ENCODE measurements at regions not wholly inside any gene's neighbourhood (a gene's known extent, or its start where the extent isn't known, plus 50 kb on each side); places are given as distances from the start of the nearest gene placed in this dataset.
A peak's percentile ranks its signal among the peaks of the same experiment; 100 is the strongest.

DNA sequence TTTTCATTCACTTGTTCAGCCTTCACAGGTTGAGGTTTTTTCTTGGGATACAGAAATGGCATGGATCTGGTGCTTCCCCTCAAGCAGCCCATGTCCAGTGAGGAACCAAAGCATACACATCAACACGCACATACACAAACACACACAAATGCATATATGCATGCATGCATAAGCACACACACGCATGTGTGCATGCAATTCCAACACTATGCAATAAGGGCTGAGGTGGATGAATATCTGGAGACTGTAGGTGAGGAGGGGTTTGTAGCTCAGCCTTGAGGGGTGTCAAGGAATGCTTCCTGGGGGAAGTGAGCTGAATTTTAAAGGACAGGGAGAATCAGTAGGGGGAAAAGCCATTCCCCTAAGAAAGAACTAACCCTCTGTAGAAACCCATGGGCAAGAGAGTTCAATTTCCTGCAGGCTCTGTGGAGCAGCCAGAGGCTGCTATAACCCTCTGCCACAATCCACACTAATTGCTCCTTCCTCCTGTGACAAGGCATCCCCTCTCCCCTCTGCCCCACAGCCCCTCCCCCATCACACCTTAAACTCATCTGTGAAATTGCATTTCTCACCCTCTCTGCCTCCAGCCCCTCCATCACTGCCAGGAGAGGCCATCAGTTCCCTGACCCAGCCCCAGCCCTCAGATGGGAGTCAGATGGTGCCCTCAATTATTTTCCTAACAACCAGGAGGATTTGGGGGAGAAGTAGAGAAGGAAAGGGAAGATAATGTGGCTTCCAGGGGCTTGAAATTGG is 316.4 kb downstream of the RPS24 start:
- peaks cover 8% of the 10 kb centered on the region for H3K27me3 Mint-ChIP-seq (ENCODE audit: low read depth)
- H3K4me1 Mint-ChIP-seq (ENCODE audit: low read depth), result no peaks in the 10 kb centered on the region

GRCh38 chr10:78351283-78351682 is 317.6 kb downstream of the RPS24 start:
- Mint-ChIP-seq H3K27me3 (ENCODE audit: low read depth) (peaks cover 3% of the 10 kb centered on the region), H3K27ac (no peak overlapping the region), H3K4me1 (ENCODE audit: low read depth) (no peaks in the 10 kb centered on the region), H3K4me3 (no peak overlapping the region), H3K36me3 (ENCODE audit: low read depth) (no peaks in the 10 kb centered on the region), H3K9me3 (no peaks in the 10 kb centered on the region)
- DNase-seq (ENCODE audit: low spot score), result no peak

More for the DNA sequence above, 316.4 kb downstream of the RPS24 start:
- Mint-ChIP-seq H3K27ac (no peak overlapping the region), H3K4me3 (no peak overlapping the region), H3K9me3 (no peaks in the 10 kb centered on the region), H3K36me3 (ENCODE audit: low read depth) (no peaks in the 10 kb centered on the region)
- DNase-seq (ENCODE audit: low spot score), result no peak

- Mint-ChIP-seq H3K4me3 (no peak overlapping the region), H3K4me1 (ENCODE audit: low read depth) (no peaks in the 10 kb centered on the region), H3K27me3 (ENCODE audit: low read depth) (peaks cover 3% of the 10 kb centered on the region), H3K27ac (no peak overlapping the region), H3K36me3 (ENCODE audit: low read depth) (no peaks in the 10 kb centered on the region), H3K9me3 (no peaks in the 10 kb centered on the region)
- DNase-seq (ENCODE audit: low spot score), result no peak
Observed at GRCh38 chr10:78351809-78352208, 318.1 kb downstream of the RPS24 start.

- no peaks in the 10 kb centered on the region for H3K4me1 Mint-ChIP-seq (ENCODE audit: low read depth)
- no peaks in the 10 kb centered on the region for H3K9me3 Mint-ChIP-seq
- H3K4me3 Mint-ChIP-seq, result no peak overlapping the region
- H3K27me3 Mint-ChIP-seq (ENCODE audit: low read depth), result peaks cover 3% of the 10 kb centered on the region
- no peak for DNase-seq (ENCODE audit: low spot score)
- H3K36me3 Mint-ChIP-seq (ENCODE audit: low read depth), result no peaks in the 10 kb centered on the region
- no peak overlapping the region for H3K27ac Mint-ChIP-seq
Observed at GRCh38 chr10:78353636-78354035, 320.0 kb downstream of the RPS24 start.

DNA sequence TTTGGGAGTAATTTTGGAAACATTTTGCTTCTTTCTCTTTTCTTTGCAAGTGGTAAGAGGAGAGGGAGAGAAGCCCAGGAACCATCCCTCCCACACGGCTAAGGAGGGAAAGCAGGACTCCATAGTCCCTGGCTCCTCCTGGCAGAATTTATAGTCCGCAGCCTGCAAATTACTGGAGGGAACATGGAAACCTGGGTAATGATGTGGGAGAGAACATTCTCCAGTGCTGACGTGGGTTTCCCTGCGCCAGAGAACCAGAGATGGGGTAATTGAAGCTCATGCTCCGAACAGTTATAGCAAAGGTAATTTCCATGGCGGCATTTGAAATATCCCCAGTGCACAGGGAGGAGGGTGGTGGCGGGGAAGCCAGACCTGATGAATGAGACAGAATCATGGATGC is 320.4 kb downstream of the RPS24 start:
- no peaks in the 10 kb centered on the region for H3K36me3 Mint-ChIP-seq (ENCODE audit: low read depth)
- DNase-seq (ENCODE audit: low spot score), result no peak
- no peak overlapping the region for H3K27ac Mint-ChIP-seq
- H3K4me1 Mint-ChIP-seq (ENCODE audit: low read depth), result no peaks in the 10 kb centered on the region
- H3K9me3 Mint-ChIP-seq, result no peaks in the 10 kb centered on the region
- H3K4me3 Mint-ChIP-seq, result no peak overlapping the region
- peaks cover 3% of the 10 kb centered on the region for H3K27me3 Mint-ChIP-seq (ENCODE audit: low read depth)

GRCh38 chr10:78356291-78356900 is 322.7 kb downstream of the RPS24 start:
- no peaks in the 10 kb centered on the region for H3K36me3 Mint-ChIP-seq (ENCODE audit: low read depth)
- DNase-seq (ENCODE audit: low spot score), result no peak
- no peak overlapping the region for H3K27ac Mint-ChIP-seq
- H3K4me1 Mint-ChIP-seq (ENCODE audit: low read depth), result no peaks in the 10 kb centered on the region
- no peaks in the 10 kb centered on the region for H3K9me3 Mint-ChIP-seq
- no peak overlapping the region for H3K4me3 Mint-ChIP-seq
- H3K27me3 Mint-ChIP-seq (ENCODE audit: low read depth), result no peaks in the 10 kb centered on the region

- no peak overlapping the region for H3K27ac Mint-ChIP-seq
- no peaks in the 10 kb centered on the region for H3K27me3 Mint-ChIP-seq (ENCODE audit: low read depth)
- no peak for DNase-seq (ENCODE audit: low spot score)
- H3K4me1 Mint-ChIP-seq (ENCODE audit: low read depth), result peaks cover 9% of the 10 kb centered on the region
- H3K9me3 Mint-ChIP-seq, result no peaks in the 10 kb centered on the region
- peaks cover 2% of the 10 kb centered on the region for H3K36me3 Mint-ChIP-seq (ENCODE audit: low read depth)
- H3K4me3 Mint-ChIP-seq, result no peak overlapping the region
Observed at GRCh38 chr10:78357141-78358063, 323.7 kb downstream of the RPS24 start.

DNA sequence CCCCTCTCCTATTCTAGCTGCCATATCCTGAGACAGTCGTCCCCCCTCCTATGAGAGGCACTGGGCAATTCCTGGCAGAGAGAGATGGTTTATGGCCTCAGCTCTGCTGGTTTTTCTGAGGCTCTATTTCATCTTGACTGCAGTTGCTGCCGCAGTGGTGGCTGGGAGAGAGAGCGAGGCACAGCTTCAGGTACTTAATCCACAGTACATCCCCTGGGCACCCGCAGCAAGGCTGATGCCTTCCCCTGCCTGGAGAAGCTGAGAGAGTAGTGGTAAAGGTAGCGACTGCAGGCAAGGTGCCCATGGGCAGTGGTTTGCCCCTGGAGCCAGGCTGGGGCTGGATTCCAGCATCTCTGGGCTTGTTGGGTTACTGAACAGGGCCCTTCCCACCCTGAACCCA is 324.7 kb downstream of the RPS24 start:
- peaks cover 12% of the 10 kb centered on the region for H3K4me1 Mint-ChIP-seq (ENCODE audit: low read depth)
- H3K27ac Mint-ChIP-seq, result no peak overlapping the region
- H3K4me3 Mint-ChIP-seq, result no peak overlapping the region
- peaks cover 4% of the 10 kb centered on the region for H3K36me3 Mint-ChIP-seq (ENCODE audit: low read depth)
- H3K27me3 Mint-ChIP-seq (ENCODE audit: low read depth), result no peaks in the 10 kb centered on the region
- DNase-seq (ENCODE audit: low spot score), result no peak
- no peaks in the 10 kb centered on the region for H3K9me3 Mint-ChIP-seq

DNA sequence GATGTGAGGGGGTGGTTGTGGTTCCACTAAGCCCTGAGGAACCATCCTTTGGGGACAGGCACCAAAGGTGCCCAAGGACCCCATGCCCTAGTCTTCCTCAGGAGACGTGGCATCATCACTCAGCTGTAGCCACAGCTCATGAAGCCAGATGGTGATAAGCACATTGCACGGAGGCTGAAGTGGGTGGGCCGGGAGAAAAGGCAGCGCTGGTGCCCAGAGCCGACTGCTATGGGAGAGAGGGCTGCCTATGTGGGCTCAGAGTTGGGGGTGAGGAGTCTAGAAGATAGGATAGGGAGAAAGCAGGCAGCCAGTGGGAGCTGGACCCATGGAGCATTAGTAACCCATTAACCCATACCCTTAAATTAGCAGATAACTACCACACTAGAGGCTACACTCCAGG is 325.3 kb downstream of the RPS24 start:
- H3K9me3 Mint-ChIP-seq, result no peaks in the 10 kb centered on the region
- H3K36me3 Mint-ChIP-seq (ENCODE audit: low read depth), result peaks cover 4% of the 10 kb centered on the region
- no peak overlapping the region for H3K4me3 Mint-ChIP-seq
- DNase-seq (ENCODE audit: low spot score), result no peak
- H3K27ac Mint-ChIP-seq, result no peak overlapping the region
- H3K27me3 Mint-ChIP-seq (ENCODE audit: low read depth), result no peaks in the 10 kb centered on the region
- H3K4me1 Mint-ChIP-seq (ENCODE audit: low read depth), result peaks cover 12% of the 10 kb centered on the region

- Mint-ChIP-seq H3K9me3 (no peaks in the 10 kb centered on the region), H3K27me3 (ENCODE audit: low read depth) (no peaks in the 10 kb centered on the region), H3K36me3 (ENCODE audit: low read depth) (peaks cover 4% of the 10 kb centered on the region), H3K4me3 (no peak overlapping the region), H3K4me1 (ENCODE audit: low read depth) (peaks cover 12% of the 10 kb centered on the region), H3K27ac (no peak overlapping the region)
- no peak for DNase-seq (ENCODE audit: low spot score)
Observed at GRCh38 chr10:78359640-78360091, 326.0 kb downstream of the RPS24 start.

DNA sequence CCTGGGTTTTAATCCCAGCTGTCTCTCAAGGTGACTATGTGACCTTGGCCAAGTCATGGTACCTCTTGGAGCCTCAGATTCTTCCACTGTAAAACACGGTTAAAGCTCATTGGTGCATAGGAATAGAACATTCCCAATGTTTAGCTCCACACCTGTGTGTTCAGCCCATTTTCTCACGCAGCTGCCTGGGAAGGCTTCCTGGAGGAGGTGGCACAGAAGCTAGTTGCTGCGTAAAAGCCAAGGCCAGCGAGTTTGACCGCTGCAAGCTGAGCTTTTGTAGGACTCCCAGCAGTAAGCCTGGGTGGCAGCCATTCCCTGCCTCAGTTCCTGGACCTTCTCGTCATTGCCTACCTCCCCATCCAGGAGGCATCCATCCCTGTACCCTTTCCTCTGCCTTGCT is 326.6 kb downstream of the RPS24 start:
- peaks cover 4% of the 10 kb centered on the region for H3K36me3 Mint-ChIP-seq (ENCODE audit: low read depth)
- no peaks in the 10 kb centered on the region for H3K27me3 Mint-ChIP-seq (ENCODE audit: low read depth)
- no peaks in the 10 kb centered on the region for H3K9me3 Mint-ChIP-seq
- H3K4me3 Mint-ChIP-seq, result no peak overlapping the region
- peaks cover 12% of the 10 kb centered on the region for H3K4me1 Mint-ChIP-seq (ENCODE audit: low read depth)
- no peak for DNase-seq (ENCODE audit: low spot score)
- no peak overlapping the region for H3K27ac Mint-ChIP-seq

DNA sequence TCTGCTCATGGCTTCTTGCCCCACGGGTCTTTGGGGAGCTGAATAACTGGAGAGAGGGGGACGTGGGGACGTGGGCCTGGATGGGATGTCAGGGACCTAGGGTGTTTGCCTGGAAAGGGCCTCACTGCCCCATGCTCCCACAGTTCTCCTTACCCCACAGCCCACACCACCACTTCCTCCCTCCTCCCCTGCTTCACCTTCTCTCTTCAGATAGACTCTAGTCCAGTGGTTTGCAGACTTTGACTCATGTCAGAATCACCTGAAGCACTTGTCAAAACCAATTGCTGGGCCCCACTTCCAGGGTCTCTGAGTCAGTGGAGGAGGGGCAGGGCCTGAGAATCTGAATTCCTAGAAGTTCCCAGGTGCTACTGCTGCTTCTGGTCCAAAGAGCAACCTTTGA is 327.4 kb downstream of the RPS24 start:
- H3K36me3 Mint-ChIP-seq (ENCODE audit: low read depth), result peaks cover 4% of the 10 kb centered on the region
- no peaks in the 10 kb centered on the region for H3K27me3 Mint-ChIP-seq (ENCODE audit: low read depth)
- no peak overlapping the region for H3K27ac Mint-ChIP-seq
- H3K9me3 Mint-ChIP-seq, result no peaks in the 10 kb centered on the region
- H3K4me1 Mint-ChIP-seq (ENCODE audit: low read depth), result peaks cover 12% of the 10 kb centered on the region
- no peak overlapping the region for H3K4me3 Mint-ChIP-seq
- no peak for DNase-seq (ENCODE audit: low spot score)

GRCh38 chr10:78362406-78363022 is 328.9 kb downstream of the RPS24 start:
- DNase-seq (ENCODE audit: low spot score), result no peak
- Mint-ChIP-seq H3K27me3 (ENCODE audit: low read depth) (peaks cover 3% of the 10 kb centered on the region), H3K36me3 (ENCODE audit: low read depth) (peaks cover 4% of the 10 kb centered on the region), H3K4me1 (ENCODE audit: low read depth) (peaks cover 12% of the 10 kb centered on the region), H3K4me3 (peak overlapping the region; percentile 47), H3K27ac (peak overlapping the region; percentile 80), H3K9me3 (no peaks in the 10 kb centered on the region)

Data from T-helper 2 cell treated with Interferon-gamma antibody and Interleukin-4, amounts not matched to agents 5 μg/mL and 100 μg/mL, for 36 hours (primary cell).